Parathyroid adenoma (tissue), 2 donors: ENCODE measurements at regions not wholly inside any gene's neighbourhood (a gene's known extent, or its start where the extent isn't known, plus 50 kb on each side); places are given as distances from the start of the nearest gene placed in this dataset.

Experiments used
- H2AFZ ChIP-seq: fragments of 300-600 bp; sonication (generic); one replicate; pipeline ENCODE4 v1.7.0; 2017; ENCODE audit warnings: antibody characterized with exemption, mild to moderate bottlenecking
- H3K27ac ChIP-seq: fragments of 300-600 bp; sonication (generic); one replicate; pipeline ENCODE4 v1.7.0; 2017
- H3K27me3 ChIP-seq: fragments of 300-600 bp; sonication (generic); one replicate; pipeline ENCODE4 v1.7.0; 2017; ENCODE audit warnings: low read length; ENCODE audit not compliant: control insufficient read depth, insufficient read depth
- H3K36me3 ChIP-seq: fragments of 300-600 bp; sonication (generic); one replicate; pipeline ENCODE4 v1.7.0; 2017; ENCODE audit warnings: low read length; ENCODE audit not compliant: control insufficient read depth, insufficient read depth
- H3K4me1 ChIP-seq: fragments of 300-600 bp; sonication (generic); one replicate; pipeline ENCODE4 v1.7.0; 2017; ENCODE audit warnings: control low read depth
- H3K4me2 ChIP-seq: fragments of 300-600 bp; sonication (generic); one replicate; pipeline ENCODE4 v1.7.0; 2017; ENCODE audit warnings: low read length
- H3K4me3 ChIP-seq: fragments of 300-600 bp; sonication (generic); one replicate; pipeline ENCODE4 v1.7.0; 2017; ENCODE audit warnings: low read depth, low read length
- H3K79me2 ChIP-seq: fragments of 300-600 bp; sonication (generic); one replicate; pipeline ENCODE4 v1.7.0; 2017; ENCODE audit warnings: control low read depth
- H3K9ac ChIP-seq: fragments of 300-600 bp; sonication (generic); one replicate; pipeline ENCODE4 v1.7.0; 2017; ENCODE audit warnings: mild to moderate bottlenecking
- H3K9me3 ChIP-seq: fragments of 300-600 bp; sonication (generic); one replicate; pipeline ENCODE4 v1.7.0; 2017; ENCODE audit warnings: low read length; ENCODE audit not compliant: control insufficient read depth
- TF ChIP-seq, protein P1 (sequence below): fragments of 300-600 bp; sonication (generic); IDR thresholded peaks from one replicate; pipeline ENCODE4 v1.7.0; 2017; ENCODE audit warnings: antibody characterized with exemption, mild to moderate bottlenecking
- donor health status: primary hyperparathyroidism.

DNA sequence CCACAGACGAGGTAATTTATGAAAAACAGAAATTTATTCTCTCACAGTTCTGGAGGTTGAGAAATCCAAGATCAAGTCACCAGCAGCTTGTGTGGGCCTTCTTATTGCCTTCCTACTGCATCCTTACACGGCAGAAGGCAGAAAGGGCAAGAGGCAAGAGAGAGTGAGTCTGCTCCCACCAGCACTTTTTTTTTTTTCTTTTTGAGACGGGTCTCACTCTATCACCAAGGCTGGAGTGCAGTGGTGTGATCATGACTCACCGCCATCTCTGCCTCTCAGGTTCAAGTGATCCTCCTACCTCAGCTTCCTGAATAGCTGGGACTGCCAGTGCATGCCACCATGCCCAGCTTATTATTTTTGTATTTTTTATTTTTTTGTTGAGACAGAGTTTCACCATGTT lies 78.5 kb upstream of the HK2 start:
- H3K4me2 ChIP-seq = no peak overlapping the region
- H2AFZ ChIP-seq = no peak overlapping the region
- no peaks in the 10 kb centered on the region for H3K27me3 ChIP-seq
- no peak overlapping the region for H3K4me3 ChIP-seq
- H3K4me1 ChIP-seq = no peaks in the 10 kb centered on the region
- no peaks in the 10 kb centered on the region for H3K79me2 ChIP-seq
- H3K27ac ChIP-seq = no peak overlapping the region
- TF ChIP-seq, protein P1, sequence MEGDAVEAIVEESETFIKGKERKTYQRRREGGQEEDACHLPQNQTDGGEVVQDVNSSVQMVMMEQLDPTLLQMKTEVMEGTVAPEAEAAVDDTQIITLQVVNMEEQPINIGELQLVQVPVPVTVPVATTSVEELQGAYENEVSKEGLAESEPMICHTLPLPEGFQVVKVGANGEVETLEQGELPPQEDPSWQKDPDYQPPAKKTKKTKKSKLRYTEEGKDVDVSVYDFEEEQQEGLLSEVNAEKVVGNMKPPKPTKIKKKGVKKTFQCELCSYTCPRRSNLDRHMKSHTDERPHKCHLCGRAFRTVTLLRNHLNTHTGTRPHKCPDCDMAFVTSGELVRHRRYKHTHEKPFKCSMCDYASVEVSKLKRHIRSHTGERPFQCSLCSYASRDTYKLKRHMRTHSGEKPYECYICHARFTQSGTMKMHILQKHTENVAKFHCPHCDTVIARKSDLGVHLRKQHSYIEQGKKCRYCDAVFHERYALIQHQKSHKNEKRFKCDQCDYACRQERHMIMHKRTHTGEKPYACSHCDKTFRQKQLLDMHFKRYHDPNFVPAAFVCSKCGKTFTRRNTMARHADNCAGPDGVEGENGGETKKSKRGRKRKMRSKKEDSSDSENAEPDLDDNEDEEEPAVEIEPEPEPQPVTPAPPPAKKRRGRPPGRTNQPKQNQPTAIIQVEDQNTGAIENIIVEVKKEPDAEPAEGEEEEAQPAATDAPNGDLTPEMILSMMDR = no peak
- H3K9me3 ChIP-seq = no peaks in the 10 kb centered on the region
- no peaks in the 10 kb centered on the region for H3K36me3 ChIP-seq
- H3K9ac ChIP-seq = no peak overlapping the region

DNA sequence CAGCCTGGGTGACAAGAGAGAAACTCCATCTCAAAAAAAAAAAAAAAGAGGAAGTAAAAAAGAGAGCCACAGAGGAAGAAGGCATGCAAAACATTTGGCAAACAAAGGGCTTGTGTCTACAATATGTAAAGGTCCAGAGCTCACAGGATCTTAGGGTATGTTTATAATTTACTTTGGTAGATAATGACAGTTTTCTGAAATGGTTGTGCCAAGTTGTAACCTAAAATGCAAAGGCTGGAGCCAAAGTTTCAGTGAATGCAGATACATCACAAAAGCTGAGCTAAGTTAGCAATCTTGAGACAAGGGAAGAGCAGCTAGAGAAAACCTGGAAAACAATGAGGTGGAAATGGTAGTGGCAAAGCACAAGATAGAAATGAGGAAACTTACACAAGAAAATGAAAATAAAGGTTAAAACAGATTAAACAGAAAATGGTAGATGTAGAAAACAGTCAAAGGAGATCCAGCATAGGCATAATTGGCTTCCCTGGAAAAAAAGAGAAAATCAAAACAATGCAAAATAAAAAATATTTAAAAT lies 77.5 kb upstream of the HK2 start:
- TF ChIP-seq, protein P1 = no peak
- H3K27ac ChIP-seq = no peak overlapping the region

DNA sequence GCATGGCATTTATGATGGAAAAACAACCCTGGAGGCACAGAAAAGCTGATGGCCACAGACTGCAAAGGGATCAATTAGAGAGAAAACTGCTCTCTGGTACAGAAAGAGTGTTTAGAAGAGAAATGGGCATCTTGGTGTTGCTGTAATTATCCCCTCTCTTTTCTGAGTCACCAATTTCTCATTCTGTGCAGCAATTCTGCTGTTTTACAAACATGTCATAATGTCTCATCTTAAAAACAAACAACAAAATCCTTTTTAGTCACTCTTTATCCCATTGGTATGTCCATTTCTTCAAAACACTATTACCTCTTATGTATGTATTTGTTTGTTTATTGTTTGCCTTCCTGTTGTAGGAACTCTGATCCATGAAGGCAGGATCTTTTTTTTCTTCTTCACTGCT lies 73.9 kb upstream of the HK2 start:
- H3K9ac ChIP-seq = no peak overlapping the region
- peaks cover 11% of the 10 kb centered on the region for H3K4me1 ChIP-seq
- TF ChIP-seq, protein P1 = no peak
- no peaks in the 10 kb centered on the region for H3K36me3 ChIP-seq
- no peak overlapping the region for H3K4me3 ChIP-seq
- H3K27me3 ChIP-seq = no peaks in the 10 kb centered on the region
- no peak overlapping the region for H3K4me2 ChIP-seq
- H2AFZ ChIP-seq = no peak overlapping the region
- no peaks in the 10 kb centered on the region for H3K9me3 ChIP-seq
- H3K79me2 ChIP-seq = no peaks in the 10 kb centered on the region
- H3K27ac ChIP-seq = no peak overlapping the region

More for the DNA sequence above, 77.5 kb upstream of the HK2 start:
- Histone ChIP-seq H3K9ac (no peak overlapping the region), H2AFZ (no peak overlapping the region), H3K4me3 (no peak overlapping the region), H3K27me3 (no peaks in the 10 kb centered on the region), H3K36me3 (no peaks in the 10 kb centered on the region), H3K9me3 (no peaks in the 10 kb centered on the region), H3K79me2 (no peaks in the 10 kb centered on the region), H3K4me1 (no peaks in the 10 kb centered on the region), H3K4me2 (no peak overlapping the region)

DNA sequence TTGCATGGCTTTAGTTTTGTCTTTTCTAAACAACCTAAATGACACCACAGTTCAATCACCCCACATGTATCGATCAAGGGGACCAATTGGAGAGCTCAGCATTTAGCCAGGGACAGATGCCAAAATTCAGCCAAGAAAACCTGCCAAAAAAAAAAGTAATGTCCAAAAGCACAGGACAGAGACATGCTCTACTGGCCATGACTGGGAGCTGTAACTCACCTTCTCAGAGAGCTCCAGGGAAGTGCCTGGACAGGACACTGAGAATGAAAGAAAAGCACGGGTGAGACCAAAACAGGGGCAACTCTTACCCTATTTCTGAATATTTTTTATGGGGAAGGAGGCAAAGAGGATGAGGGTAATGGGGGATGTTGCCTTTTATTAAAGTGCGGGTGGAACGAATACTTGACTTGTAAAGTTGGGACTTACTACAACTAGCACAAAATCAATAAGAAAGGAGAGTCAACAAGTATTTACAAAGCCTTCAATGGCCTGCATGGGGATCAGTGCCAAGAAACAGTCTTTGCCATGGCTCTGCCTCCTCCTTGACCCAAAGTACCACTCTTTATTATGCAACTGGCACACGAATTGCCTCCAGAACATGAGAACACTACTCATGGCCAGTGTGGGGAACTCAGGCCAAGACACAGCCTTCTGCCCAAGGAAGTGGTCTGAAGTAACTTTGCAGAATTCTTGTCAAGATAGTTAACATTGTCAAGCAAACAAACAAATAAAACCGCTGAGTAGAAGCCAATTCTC lies 72.9 kb upstream of the HK2 start:
- Histone ChIP-seq H3K4me3 (no peak overlapping the region), H3K9me3 (no peaks in the 10 kb centered on the region), H3K9ac (no peak overlapping the region), H3K4me1 (peaks cover 11% of the 10 kb centered on the region), H3K4me2 (no peak overlapping the region), H2AFZ (no peak overlapping the region), H3K79me2 (no peaks in the 10 kb centered on the region), H3K27ac (no peak overlapping the region), H3K27me3 (no peaks in the 10 kb centered on the region), H3K36me3 (no peaks in the 10 kb centered on the region)
- TF ChIP-seq, protein P1 = no peak

DNA sequence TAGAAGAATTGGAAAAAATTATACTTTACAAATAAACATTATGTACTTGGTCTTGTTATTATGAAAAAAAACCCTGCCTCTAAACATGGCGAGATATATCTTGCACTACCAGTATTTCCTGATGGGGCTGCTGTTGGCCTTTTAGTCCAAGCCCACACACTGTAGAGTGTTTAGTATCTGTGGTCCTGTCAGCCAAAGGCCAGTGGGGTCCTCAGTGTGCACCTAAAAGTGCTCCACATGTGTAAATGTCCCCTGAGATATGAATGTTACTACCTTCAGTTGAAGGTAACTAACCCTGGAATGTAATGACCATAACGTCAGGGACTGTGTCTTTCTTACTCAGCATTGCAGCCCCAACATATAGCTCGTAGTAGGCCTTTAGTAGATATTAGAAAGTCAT lies 71.1 kb upstream of the HK2 start:
- H3K9ac ChIP-seq = no peak overlapping the region
- H3K4me2 ChIP-seq = no peak overlapping the region
- peaks cover 11% of the 10 kb centered on the region for H3K4me1 ChIP-seq
- H3K36me3 ChIP-seq = no peaks in the 10 kb centered on the region
- TF ChIP-seq, protein P1 = no peak
- no peak overlapping the region for H2AFZ ChIP-seq
- H3K79me2 ChIP-seq = no peaks in the 10 kb centered on the region
- no peaks in the 10 kb centered on the region for H3K27me3 ChIP-seq
- no peak overlapping the region for H3K4me3 ChIP-seq
- no peaks in the 10 kb centered on the region for H3K9me3 ChIP-seq
- H3K27ac ChIP-seq = no peak overlapping the region
